Central memory CD4-positive, alpha-beta T cell (primary cell): ENCODE measurements at regions not wholly inside any gene's neighbourhood (a gene's known extent, or its start where the extent isn't known, plus 50 kb on each side); places are given as distances from the start of the nearest gene placed in this dataset.
"Not testable (repeated sequence)": the region's sequence is repeated elsewhere in the genome, so short reads cannot be mapped to it uniquely, and the experiment has no call there.

Source experiments
- DNase-seq: peaks from one replicate; pipeline ENCODE4 v3.0.0; 2022

GRCh38 chr2:89154247-89154682 lies 462.8 kb downstream of the RPIA start:
- not testable (repeated sequence) for DNase-seq

DNA sequence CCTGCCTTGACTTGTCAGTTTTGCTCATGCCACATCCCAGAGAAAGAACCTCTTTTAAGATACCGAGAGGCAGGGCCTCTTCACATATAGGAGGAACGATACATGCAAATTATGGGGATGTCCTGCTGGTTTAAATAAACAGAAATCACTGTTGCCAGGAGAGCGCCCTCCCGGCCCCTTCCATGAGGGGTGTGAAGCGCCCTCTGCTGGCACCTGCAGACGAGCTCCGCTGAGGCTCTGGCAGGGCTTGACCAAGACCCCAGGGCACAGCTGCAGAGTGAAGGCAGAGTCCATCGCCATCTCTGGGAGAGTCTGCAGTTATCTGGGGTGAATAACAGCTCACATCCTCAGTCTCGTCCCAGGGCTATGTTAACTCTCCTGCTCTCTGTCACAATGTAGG lies 468.8 kb downstream of the RPIA start:
- DNase-seq: not testable (repeated sequence)

GRCh38 chr2:89161626-89162025 lies 470.2 kb downstream of the RPIA start:
- not testable (repeated sequence) for DNase-seq

- not testable (repeated sequence) for DNase-seq
Observed at GRCh38 chr2:89170506-89171173, 479.2 kb downstream of the RPIA start.

DNA sequence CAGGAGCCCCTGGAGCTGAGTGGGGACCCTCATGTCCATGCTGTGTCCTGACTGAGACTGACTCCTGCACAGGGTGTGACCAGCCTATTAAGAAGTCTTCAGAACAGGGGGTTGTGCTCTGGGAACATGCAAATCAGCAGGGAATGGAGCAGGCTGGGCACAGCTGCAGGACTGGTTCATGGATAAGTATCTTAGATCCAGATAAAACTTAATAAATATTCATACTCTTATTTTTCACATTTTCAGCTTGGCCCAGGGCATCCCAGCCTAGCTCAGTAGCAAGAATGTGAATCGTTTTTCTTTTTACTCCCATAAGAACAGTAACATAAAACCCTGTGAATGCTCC lies 479.7 kb downstream of the RPIA start:
- not testable (repeated sequence) for DNase-seq

- DNase-seq: not testable (repeated sequence)
Observed at GRCh38 chr2:89177004-89177403, 485.5 kb downstream of the RPIA start.

DNA sequence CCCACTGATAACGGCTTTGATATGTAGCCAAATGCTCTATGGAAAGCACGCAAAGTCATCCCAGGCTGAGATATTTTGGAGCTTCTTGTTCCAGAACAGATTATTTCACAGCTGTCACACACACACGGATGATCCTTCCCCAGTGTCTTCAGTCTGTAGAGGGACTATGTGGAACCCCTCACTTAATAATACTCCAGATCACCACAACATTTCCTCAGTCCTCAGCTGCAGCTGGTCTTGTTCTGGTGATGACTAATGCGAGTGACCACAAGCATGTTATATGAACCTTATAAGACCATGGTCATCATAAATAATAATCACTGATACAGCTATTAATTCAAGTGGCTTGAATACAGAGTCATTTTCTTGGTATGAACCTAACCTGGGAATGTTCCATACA lies 490.7 kb downstream of the RPIA start:
- DNase-seq: not testable (repeated sequence)

DNA sequence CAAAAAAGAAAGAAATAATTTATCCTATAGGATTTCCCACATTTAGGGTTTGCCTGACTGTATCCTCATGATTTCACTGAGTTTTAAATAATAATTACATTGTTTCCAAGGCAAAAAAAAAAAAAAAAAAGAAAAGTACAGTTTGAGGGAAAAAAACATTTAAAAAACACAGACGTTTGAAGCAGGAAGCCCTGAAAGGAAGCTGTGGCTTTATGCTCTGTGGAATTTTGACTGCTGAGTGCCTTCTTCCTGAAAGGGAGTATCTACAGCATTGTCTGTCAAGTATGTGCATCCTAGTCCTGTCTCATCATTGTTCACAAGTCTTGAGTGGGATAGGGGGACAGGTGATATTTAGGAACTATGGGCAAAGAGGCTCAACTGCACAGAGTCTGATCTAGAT lies 493.3 kb downstream of the RPIA start:
- not testable (repeated sequence) for DNase-seq

DNA sequence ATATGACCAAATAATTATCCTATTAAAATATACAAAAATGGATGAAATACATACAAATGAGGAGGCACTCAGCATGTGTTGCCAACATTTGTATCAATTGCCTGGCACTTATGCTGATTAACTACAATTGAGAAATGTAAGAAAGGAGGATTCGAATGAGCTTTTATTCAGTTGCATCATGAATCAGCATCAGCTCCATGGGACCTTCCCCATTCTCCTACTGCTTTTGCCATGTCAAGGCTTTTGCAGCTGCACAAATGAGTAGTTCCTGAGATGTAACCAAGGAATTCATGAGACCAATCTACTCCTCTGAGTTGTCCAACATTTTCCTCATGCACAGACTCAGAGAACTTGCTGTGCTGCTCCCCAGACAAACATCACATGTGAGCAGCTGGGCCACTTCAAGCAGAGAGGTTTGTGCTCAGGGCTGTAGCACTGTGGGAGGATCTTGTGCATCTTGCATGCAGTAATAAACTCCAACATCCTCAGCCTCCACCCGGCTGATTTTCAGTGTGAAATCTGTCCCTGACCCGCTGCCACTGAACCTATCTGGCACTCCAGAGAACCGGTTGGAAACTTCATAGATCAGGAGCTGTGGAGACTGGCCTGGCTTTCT lies 504.3 kb downstream of the RPIA start:
- DNase-seq: not testable (repeated sequence)

- not testable (repeated sequence) for DNase-seq
Observed at GRCh38 chr2:89196719-89197118, 505.2 kb downstream of the RPIA start.

GRCh38 chr2:89198026-89198425 lies 506.6 kb downstream of the RPIA start:
- not testable (repeated sequence) for DNase-seq

DNA sequence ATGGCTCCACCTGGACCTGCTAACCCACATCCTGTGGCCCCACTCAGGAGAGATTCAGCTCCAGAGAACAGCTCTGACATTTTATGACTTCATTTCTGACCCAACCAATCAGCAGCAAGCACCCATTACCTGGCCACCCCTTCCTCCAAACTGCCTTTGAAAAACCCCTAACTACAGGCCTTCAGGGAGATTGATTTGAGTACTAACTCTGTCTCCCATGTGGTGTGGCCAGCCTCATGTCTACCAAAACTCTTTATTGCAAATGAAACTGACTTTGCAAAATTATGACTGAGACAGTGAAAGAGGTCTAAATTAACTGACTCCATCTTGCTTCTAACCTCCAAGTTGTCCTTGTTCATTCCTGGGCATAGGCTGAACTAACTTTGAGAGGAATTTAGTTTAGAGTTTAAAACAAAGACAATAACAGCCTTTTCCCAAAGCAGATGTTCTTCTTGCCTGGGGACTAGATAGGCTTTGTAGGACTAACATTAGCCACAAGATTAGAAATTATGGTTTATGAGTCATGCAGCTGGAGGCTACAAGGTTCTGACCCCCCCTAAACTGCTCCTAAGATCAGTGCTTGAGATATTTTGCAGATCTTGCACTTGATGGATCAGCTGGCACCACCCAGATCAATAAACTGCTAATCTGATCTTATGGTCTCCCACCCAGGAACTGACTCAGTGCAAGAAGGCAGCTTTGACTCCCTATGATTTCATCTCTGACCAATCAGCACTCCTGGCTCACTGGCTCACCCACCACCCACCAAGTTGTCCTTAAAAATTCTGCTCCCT lies 508.2 kb downstream of the RPIA start:
- DNase-seq: not testable (repeated sequence)

- not testable (repeated sequence) for DNase-seq
Observed at GRCh38 chr2:89200247-89200527, 508.7 kb downstream of the RPIA start.

- DNase-seq: not testable (repeated sequence)
Observed at GRCh38 chr2:89202518-89202917, 511.0 kb downstream of the RPIA start.

DNA sequence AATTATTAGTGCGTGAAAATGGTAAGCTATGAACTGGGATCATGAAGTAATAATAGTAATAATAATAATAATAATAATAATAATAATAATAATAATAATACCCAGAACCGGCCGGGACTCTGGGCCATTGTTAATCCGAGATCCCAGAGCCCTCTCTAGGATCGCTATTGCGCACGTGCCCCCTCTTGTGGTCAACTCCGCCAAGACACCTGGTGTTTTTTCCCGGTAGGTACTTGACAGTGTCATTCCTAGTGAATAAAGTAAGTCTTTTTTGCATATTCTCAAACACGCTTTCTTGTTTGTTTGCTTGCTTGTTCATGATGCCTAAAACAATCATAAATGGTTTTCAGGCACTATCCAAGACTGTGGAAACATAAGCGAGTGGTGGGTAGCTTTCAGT lies 513.7 kb downstream of the RPIA start:
- not testable (repeated sequence) for DNase-seq

DNA sequence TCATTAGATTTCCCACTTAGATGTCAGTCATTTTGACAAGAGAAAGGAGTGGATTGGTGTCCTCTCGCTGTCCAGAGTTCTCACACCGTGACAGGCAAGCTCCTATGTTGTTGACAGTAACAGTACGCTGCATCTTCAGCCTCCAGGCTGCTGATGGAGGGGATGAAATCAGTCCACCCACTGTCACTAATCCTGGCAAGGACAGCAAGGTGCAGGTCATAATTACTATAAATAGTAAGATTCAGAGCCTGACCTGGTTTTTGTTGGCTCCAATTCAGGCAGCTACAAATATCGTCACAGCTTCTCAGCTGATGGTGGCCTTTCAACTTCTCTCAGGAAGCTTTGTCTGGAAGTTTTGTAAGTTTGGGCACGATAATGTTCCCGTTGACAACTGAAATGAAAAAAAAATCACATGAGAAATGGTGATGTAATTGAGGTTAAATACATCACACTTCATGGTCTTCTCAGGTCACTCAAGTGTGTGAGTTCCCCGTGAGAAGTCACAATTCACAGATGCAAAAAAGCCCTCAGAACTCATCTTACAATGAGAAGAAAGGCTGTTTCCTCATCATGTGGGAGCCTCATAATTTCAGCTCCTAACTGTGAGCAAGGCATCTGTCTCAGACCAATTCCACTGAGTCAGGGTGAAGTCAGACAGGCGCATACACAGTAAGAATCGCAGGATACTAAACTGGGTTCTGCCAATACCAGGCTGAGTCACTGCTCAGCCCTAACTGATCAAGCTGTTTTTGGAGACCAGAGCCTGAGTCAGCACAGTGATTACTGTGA lies 516.9 kb downstream of the RPIA start:
- DNase-seq: not testable (repeated sequence)

DNA sequence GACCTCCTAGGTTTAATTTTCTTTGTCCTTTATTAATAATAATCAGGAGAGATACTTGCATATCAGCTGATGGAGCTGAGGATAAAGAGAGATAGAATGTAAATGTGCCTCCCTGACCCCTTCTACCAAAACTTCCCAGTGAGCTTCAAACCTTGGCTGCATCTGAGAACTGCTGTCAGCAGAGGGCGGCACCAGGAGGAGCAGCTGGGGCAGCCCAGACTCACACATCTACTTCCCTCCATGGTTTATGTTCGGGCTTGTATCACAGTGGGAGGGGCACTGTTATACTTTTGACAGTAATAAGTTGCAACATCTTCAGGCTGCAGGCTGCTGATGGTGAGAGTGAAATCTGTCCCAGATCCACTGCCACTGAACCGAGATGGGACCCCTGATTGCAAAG lies 521.7 kb downstream of the RPIA start:
- not testable (repeated sequence) for DNase-seq

DNA sequence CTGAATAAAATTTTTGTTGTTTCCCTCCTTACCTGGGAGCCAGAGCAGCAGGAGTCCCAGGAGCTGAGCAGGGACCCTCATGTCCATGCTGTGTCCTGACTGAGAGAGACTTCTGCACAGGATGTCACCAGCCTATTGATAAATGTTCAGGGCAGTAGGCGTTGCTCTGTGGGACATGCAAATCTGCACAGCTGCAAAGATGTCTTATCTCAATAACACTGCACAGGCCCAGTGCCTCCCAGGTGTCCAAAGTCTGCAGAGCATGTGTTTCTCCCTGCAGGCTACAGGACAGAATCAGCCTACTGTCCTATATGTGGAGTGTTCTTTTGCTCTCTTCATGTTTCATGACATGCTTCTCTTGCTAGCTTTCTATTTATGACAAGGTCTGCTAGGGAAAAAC lies 522.3 kb downstream of the RPIA start:
- not testable (repeated sequence) for DNase-seq

- not testable (repeated sequence) for DNase-seq
Observed at GRCh38 chr2:89221474-89221873, 530.0 kb downstream of the RPIA start.

GRCh38 chr2:89222063-89222732 lies 530.7 kb downstream of the RPIA start:
- DNase-seq: not testable (repeated sequence)

DNA sequence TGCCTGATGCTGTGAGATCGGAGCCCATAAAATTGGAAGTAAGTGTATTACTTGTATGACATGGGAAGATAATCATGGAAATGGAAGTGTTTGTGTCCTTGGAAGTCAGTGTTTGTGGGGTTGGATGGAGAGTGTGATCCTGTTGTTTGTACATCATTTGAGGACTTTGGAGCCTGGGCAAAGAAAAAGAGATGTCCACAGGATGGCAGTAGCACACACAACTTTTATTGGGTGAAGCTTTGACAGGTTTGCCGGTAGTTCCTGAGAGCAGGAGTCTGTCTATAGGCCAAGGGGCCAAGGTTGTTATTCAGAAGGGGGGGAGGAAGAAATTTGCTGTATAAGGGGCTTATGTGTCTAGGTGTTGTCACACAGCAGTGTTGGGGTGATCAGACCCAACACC lies 533.3 kb downstream of the RPIA start:
- DNase-seq: not testable (repeated sequence)

DNA sequence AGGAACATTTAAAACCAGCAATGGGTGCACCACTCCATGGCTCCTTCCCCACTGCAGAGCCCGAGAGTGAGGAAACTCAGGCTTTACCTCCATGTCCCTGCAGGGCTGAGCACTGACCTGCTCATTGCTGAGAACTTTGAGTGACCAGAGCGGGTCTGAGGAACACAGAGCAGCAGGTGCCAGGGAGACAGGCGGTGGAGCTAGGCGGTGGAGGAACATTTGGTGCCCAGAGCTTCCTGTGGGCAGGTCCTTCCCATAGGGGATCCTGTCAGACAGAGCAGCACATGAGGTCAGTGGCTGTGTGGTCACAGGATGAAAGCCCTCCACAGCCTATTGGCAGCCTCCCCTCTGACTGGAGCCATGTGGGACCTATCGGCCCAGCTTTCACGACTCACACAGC lies 538.5 kb downstream of the RPIA start:
- DNase-seq: not testable (repeated sequence)
